HepG2 (cell line): ENCODE measurements at regions not wholly inside any gene's neighbourhood (a gene's known extent, or its start where the extent isn't known, plus 50 kb on each side); places are given as distances from the start of the nearest gene placed in this dataset.

Experiments
- ATAC-seq: fragments of 200-7000 bp; cut with Tn5 transposase; 3 replicates; pipeline ENCODE4 v1.9.1; 2020; ENCODE audit warnings: mild to moderate bottlenecking, moderate library complexity
- BruUV-seq: library from RNA; stranded (reverse); fragments of 400-500 nt; replicated peaks from 2 replicates; lab custom pipeline; 2021; lab: Mats Ljungman, UMichigan
- CTCF ChIA-PET: fragments of 300-600 bp; formaldehyde crosslinking; extraction: SDS; loops from one replicate; lab custom pipeline; 2021; ENCODE audit warnings: low total read pairs, inconsistent platforms, low intra/inter-chr PET ratio; lab: Yijun Ruan, JAX
- POLR2A ChIA-PET: fragments of 350-600 bp; sonication (Branson Sonifier 250); formaldehyde crosslinking; loops from one replicate; lab custom pipeline; 2020; ENCODE audit warnings: antibody characterized with exemption, inconsistent platforms; lab: Yijun Ruan, JAX
- DNase-seq: peaks from one replicate; pipeline ENCODE4 v3.0.0-alpha.2; 2015; ENCODE audit warnings: low spot score
- FAIRE-seq: peaks from 3 replicates; lab custom pipeline; 2011; peaks lifted over from hg19 to GRCh38; lab: Jason Lieb, UNC
- H2AFZ ChIP-seq: one replicate; pipeline ENCODE4 v1.6.1; 2011; ENCODE audit warnings: low read length, inconsistent platforms
- H3K27ac ChIP-seq: fragments of 300-600 bp; 3 replicates; pipeline ENCODE4 v1.8.0; 2011; ENCODE audit warnings: mixed run types, mild to moderate bottlenecking, mixed read lengths, low read length, inconsistent platforms; ENCODE audit not compliant: insufficient read depth; ENCODE audit errors: extremely low read length
- H3K27me3 ChIP-seq, 2 experiments: fragments of 200-600 bp in 1 of 2; 2 replicates in 1 of 2; 3 replicates in 1 of 2; pipeline versions ENCODE4 v1.6.0 to v1.8.0; 2011; ENCODE audit warnings: low read length in 2 of 2, mild to moderate bottlenecking in 2 of 2, moderate library complexity in 2 of 2, inconsistent platforms in 1 of 2; ENCODE audit not compliant: insufficient read depth in 2 of 2, control insufficient read depth in 1 of 2
- H3K36me3 ChIP-seq, 2 experiments: fragments of 200-600 bp in 1 of 2; replicated peaks in 1 of 2; 2 replicates in 1 of 2; 3 replicates in 1 of 2; pipeline versions ENCODE4 v1.5.1 to v1.8.0; 2011; ENCODE audit warnings: low read length in 2 of 2, inconsistent platforms in 1 of 2; ENCODE audit not compliant: insufficient read depth in 2 of 2, control insufficient read depth in 1 of 2
- H3K4me1 ChIP-seq: 2 replicates; pipeline ENCODE4 v1.5.1; 2012; ENCODE audit warnings: low read length, inconsistent platforms; ENCODE audit not compliant: insufficient read depth
- H3K4me2 ChIP-seq: 2 replicates; pipeline ENCODE4 v1.6.0; 2011; ENCODE audit warnings: low read depth, low read length, inconsistent platforms
- H3K4me3 ChIP-seq, 3 experiments: fragments of 200-600 bp in 1 of 3; sonication (generic), shearing (Covaris generic) in 1 of 3; replicated peaks in 1 of 3; 2 replicates each; pipeline ENCODE4 v1.5.1; 2011 to 2016; ENCODE audit warnings: low read length in 3 of 3, inconsistent platforms in 2 of 3, low read depth in 2 of 3, mild to moderate bottlenecking in 2 of 3, control low read depth in 1 of 3, mixed read lengths in 1 of 3; ENCODE audit not compliant: insufficient read depth in 1 of 3
- H3K79me2 ChIP-seq: one replicate; pipeline ENCODE4 v1.6.1; 2011; ENCODE audit warnings: low read length, inconsistent platforms; ENCODE audit not compliant: insufficient read depth
- H3K9ac ChIP-seq: 2 replicates; pipeline ENCODE4 v1.6.0; 2011; ENCODE audit warnings: mild to moderate bottlenecking, low read depth, low read length, inconsistent platforms; ENCODE audit not compliant: insufficient read depth
- H3K9me3 ChIP-seq: 2 replicates; pipeline ENCODE4 v1.5.1; 2012; ENCODE audit warnings: mild to moderate bottlenecking, low read length
- H4K20me1 ChIP-seq: 2 replicates; pipeline ENCODE4 v1.6.0; 2011; ENCODE audit warnings: inconsistent platforms, mild to moderate bottlenecking, low read length, moderate library complexity; ENCODE audit not compliant: insufficient read depth
- FLYWCH1 ChIP-seq: sonication (generic); formaldehyde crosslinking; IDR thresholded peaks from 2 replicates; pipeline ENCODE4 v1.8.1; 2023; ENCODE audit warnings: mild to moderate bottlenecking, missing genetic modification reagents
- HNRNPH1 ChIP-seq: fragments of 200-400 bp; formaldehyde crosslinking; optimal IDR thresholded peaks from 2 replicates; pipeline ENCODE3; 2017; ENCODE audit warnings: mild to moderate bottlenecking, low read depth, low read length
- KAT8 ChIP-seq: IDR thresholded peaks from 2 replicates; pipeline ENCODE4 v1.6.1; 2016; ENCODE audit warnings: missing genetic modification reagents, missing compliant biosample characterization
- PAX8 ChIP-seq: sonication (generic); formaldehyde crosslinking; IDR thresholded peaks from 2 replicates; pipeline ENCODE4 v1.8.0; 2022; ENCODE audit warnings: mild to moderate bottlenecking, missing genetic modification reagents, borderline replicate concordance
- RFX1 ChIP-seq: fragments of 450-650 bp; IDR thresholded peaks from 2 replicates; pipeline ENCODE4 v1.6.1; 2017
- ZNF232 ChIP-seq: sonication (generic); formaldehyde crosslinking; IDR thresholded peaks from 2 replicates; pipeline ENCODE4 v1.4.0; 2020; ENCODE audit warnings: missing genetic modification reagents, borderline replicate concordance
- ZNF282 ChIP-seq: fragments of 450-650 bp; IDR thresholded peaks from 2 replicates; pipeline ENCODE4 v1.6.1; 2018; ENCODE audit not compliant: partially characterized antibody
- ZNF619 ChIP-seq: sonication (generic); formaldehyde crosslinking; IDR thresholded peaks from 2 replicates; pipeline ENCODE4 v1.4.0; 2020; ENCODE audit warnings: mild to moderate bottlenecking, missing genetic modification reagents
- ZNF775 ChIP-seq: sonication (generic); formaldehyde crosslinking; IDR thresholded peaks from 2 replicates; pipeline ENCODE4 v1.4.0; 2020; ENCODE audit warnings: missing genetic modification reagents, mild to moderate bottlenecking, moderate library complexity, borderline replicate concordance
- ZSCAN20 ChIP-seq: sonication (generic); formaldehyde crosslinking; IDR thresholded peaks from 2 replicates; pipeline ENCODE4 v1.4.0; 2020; ENCODE audit warnings: missing genetic modification reagents, mild to moderate bottlenecking, borderline replicate concordance
- WGBS: methylation state at CpG from one replicate; pipeline ENCODE4 v1.1.6; 2017; ENCODE audit warnings: low lambda C conversion rate; 5-methylcytosine and 5-hydroxymethylcytosine counted together
- in situ Hi-C: cut with HindIII; loops from 2 replicates; pipeline ENCODE4 v1.10.0; 2017; ENCODE audit warnings: low pct_unique_long_range_greater_than_20kb; ENCODE audit not compliant: extremely low pct_ligation_motif_present
- intact Hi-C: fragments of 100-400 bp; cut with micrococcal nuclease; formaldehyde crosslinking; loops from one replicate; pipeline ENCODE4 v1.10.0; 2022; ENCODE audit not compliant: unreplicated experiment
- TF ChIP-seq, protein P1 (sequence below): sonication (generic); formaldehyde crosslinking; IDR thresholded peaks from 2 replicates; pipeline ENCODE4 v1.4.0; 2020; ENCODE audit warnings: missing genetic modification reagents

DNA sequence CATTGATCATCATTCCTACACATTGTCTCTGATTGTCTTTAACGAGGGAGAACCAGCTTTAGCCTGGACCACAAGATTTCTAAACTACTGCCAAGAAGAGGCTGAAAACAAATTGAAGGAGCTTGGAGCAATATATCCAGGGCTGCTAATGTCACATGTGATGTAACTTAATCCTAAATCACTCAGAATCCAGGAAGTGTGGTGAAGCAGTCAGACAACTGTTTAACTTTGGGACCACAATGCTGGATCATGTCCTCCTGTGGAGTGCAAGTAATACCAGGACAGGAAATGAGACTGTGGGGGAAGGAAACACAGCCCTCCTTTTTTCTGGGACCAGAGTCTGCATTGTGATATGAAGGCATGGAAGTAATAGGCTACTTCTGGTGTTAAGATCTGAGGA lies 430.2 kb downstream of the KCTD12 start:
- in situ Hi-C loops: no loop called here
- TF ChIP-seq PAX8 (CRISPR knock-in tag): no peak
- TF ChIP-seq KAT8 (CRISPR knock-in tag): no peak
- TF ChIP-seq ZSCAN20: no peak
- no peak for TF ChIP-seq ZNF775 (CRISPR knock-in tag)
- no peak for TF ChIP-seq FLYWCH1 (CRISPR knock-in tag)
- TF ChIP-seq, protein P1, sequence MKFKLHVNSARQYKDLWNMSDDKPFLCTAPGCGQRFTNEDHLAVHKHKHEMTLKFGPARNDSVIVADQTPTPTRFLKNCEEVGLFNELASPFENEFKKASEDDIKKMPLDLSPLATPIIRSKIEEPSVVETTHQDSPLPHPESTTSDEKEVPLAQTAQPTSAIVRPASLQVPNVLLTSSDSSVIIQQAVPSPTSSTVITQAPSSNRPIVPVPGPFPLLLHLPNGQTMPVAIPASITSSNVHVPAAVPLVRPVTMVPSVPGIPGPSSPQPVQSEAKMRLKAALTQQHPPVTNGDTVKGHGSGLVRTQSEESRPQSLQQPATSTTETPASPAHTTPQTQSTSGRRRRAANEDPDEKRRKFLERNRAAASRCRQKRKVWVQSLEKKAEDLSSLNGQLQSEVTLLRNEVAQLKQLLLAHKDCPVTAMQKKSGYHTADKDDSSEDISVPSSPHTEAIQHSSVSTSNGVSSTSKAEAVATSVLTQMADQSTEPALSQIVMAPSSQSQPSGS: no peak
- no peak for TF ChIP-seq ZNF282
- TF ChIP-seq ZNF232 (CRISPR knock-in tag): no peak
- TF ChIP-seq HNRNPH1: no peak
- TF ChIP-seq RFX1: no peak
- no peak for TF ChIP-seq ZNF619 (CRISPR knock-in tag)
- TF ChIP-seq, all 625 proteins: peak for 0
- Histone ChIP-seq H2AFZ (no peak overlapping the region), H3K9me3 (peaks cover 17% of the 10 kb centered on the region; the same call in 1 of the 2 replicates), H3K27ac (no peak overlapping the region), H3K4me3 (no peak overlapping the region), H3K27me3 (no peaks in the 10 kb centered on the region), H3K4me2 (no peak overlapping the region), H3K4me1 (no peaks in the 10 kb centered on the region), H3K36me3 (no peaks in the 10 kb centered on the region), H3K79me2 (no peaks in the 10 kb centered on the region), H4K20me1 (no peaks in the 10 kb centered on the region), H3K9ac (no peak overlapping the region)
- CTCF ChIA-PET: no interaction called here
- intact Hi-C loops: no loop called here
- WGBS: 0% methylated on average over 1 of the region's 1 CpG
- POLR2A ChIA-PET: no interaction called here
- DNase-seq: no peak
- no peak for ATAC-seq
- no TSS peak for BruUV-seq
- no peak for FAIRE-seq
